Activated CD8-positive, alpha-beta memory T cell treated with anti-CD3 and anti-CD28 coated beads for 24 hours (primary cell): ENCODE measurements at regions not wholly inside any gene's neighbourhood (a gene's known extent, or its start where the extent isn't known, plus 50 kb on each side); places are given as distances from the start of the nearest gene placed in this dataset.
"Not testable (repeated sequence)": the region's sequence is repeated elsewhere in the genome, so short reads cannot be mapped to it uniquely, and the experiment has no call there.

ENCODE experiments used
- DNase-seq: peaks from one replicate; pipeline ENCODE4 v3.0.0-alpha.2; 2020

GRCh38 chr11:71383461-71383860 is 64.7 kb downstream of the DHCR7 start:
- no peak for DNase-seq

GRCh38 chr11:71381781-71382505 is 66.2 kb downstream of the DHCR7 start:
- no peak for DNase-seq

DNA sequence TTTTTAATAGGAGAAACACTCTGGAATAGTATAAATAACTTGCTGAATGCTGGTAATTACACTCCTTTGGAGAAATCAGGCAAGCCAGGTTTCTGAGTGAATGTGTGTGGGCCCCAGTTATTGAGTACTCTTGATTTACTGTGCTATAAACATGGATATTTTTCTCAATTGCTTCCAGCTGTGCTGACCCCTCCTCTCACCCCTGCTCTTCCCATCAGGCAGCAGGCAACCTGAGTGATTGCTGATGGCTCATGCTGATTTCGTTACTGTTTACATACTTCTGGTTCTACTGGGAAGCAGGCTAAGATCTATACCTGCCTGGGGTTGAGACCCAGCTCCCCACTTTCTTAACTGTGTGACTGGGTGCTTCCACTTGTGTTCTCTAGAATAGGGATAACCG is 68.5 kb downstream of the DHCR7 start:
- no peak for DNase-seq

DNA sequence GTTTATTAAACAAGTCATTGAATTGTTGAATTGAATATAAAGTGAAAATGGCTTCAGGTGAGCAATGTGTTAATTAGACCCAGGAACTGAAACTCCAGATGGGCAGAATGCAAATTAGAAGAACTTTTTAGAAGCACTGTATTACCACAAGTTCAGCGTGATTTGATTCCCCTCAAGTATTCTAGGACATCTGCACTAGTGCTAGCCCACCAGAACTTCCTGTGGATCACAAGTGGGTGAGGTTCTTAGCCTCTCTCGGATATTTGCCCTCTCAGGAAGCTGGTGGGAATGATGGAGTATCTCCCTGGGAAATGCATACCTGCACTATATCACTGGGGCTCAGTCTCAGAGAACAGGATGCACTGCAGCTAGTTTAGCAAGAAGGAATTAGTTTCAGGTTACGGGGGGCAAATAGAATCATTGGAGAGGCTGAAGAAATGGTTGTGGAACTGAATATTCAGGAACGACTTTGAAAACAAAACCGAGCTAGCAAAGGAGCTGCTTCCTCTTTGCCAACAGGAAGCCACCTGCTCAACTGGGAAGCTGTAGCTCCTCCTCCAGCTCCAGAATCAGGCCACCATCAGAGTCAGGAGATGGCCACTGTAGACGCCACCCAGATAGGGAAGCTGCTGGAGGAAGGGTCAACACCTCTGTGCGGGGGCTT is 74.3 kb downstream of the DHCR7 start:
- DNase-seq = no peak

DNA sequence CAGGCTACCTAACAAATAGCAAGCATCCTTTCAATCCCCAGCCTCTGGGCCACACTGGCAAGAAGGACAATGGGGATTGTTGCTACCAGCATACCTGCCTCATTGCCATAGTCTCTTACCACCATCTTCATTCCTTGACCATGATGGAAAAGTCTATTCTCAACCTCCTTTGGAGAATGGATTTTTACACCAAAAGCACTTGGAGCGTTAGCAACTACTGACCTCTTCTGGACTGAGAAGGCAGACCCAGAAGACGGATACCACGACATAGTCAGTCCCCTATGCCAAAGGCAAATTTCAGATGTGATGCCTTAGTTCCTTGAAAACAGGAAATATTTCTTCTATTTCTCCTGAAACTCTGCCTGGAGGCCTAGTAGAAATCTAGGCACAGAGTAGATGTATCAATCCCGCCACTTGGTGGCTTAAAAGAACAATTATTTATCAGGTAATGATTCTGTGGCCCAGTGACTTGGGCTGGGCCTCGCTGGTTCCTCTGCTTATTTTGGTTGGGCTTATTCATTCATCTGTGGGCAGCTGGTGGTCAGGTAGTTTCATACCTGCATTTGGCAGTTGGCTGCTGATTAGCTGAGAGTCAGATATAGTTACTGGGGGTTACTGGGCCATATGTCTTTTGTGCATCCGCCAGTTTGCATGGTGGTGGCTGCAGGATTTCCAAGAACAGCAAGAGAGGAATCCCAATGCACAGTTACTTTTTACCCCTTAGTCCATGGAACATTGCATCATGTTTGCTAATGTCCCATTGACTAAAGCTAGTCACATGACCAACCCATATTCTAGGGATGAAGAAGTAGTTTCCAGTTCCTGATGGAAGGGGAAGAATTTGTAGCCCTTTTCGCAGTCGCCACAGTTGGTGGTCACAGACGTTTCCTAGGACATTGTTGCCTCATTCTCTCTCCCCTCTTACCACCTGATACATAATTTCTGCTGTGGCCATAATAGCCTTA is 75.2 kb downstream of the DHCR7 start:
- DNase-seq = no peak

DNA sequence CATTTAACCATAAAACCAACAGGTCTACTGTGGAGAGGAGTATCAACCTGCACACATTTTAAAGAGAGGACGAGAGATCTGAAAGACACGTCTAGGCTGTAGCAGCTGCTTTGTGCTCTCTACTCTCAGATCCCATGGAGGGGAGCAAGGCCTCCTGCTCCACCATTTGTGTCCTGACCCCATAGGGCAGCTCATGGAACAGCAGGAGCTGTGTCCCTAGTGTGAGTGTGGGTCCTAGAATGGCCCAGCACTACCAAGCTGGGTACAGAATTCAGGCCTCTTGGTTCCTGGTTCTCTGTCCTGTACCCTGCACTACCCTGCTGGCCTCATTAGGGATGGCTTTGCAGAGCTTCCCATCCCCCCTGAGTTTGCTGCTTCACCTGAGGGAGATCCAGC is 76.5 kb downstream of the DHCR7 start:
- no peak for DNase-seq

DNA sequence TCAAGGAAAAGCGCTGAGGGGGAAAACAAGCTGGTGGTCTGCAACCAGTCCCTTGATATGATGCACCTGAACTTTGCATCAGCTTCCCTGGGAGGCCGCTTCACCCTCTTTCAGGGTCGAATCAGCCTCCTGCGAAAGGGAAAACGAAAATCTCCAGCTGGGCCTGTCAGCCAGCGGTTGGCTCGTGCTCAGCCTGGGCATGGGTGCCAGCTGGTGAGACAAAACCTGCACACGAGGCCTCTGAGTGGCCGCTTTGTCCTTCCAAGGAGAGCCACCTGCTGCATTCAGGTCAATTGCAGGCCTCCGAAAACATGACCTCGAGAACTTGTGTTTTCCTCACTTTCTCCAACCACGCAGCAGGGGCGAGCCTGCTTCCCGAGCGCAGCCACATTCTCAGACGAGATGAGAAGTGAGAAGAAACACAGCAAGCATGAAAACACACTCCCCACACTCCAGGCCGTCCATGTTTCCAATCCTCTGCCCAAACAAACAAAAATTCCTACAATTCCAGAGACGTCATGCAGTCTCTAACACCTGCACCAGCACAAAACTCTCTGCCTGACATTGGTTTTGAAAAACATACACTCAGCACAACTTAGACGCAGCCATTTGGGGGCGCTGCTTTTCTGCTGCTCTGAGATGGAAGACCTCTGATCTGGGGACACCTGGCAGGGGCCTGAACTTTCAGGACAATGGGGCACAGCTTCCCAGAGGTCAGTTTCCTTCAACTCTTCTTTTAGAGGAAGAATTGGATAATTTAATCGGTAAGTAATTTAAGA is 77.1 kb downstream of the DHCR7 start:
- DNase-seq = no peak

DNA sequence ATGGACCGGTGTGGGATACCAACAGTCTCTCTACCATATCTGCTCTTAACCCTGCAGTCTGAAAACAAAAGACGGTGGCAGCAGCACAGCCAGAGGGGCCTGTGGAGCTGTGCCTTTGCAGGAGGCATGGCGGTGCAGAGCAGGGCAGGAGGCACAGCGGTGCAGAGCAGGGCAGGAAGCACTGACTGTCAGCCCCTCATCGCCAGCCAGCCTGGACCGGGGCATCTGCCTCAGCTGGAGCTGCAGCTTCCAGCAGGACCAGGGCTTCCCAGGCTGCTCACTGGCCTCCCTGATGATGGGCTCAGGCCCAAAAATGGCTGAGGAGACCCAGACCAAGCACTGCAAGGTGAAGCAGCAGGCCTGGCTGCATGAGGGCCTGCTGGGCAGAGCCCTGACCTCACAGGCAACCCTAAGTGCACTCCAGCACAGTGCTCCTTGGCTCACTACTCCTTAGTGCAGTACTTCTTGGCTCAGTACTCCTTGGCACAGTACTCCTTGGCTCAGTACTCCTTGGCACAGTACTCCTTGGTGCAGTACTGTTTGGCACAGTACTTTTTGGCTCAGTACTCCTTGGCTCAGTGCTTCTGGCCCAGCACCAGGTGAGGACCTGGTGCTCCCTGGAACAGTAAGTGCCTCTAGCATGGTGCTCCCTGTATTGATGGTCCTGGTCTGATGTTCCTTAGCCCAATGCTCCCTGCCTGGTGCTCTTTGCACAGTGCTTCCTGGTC is 78.0 kb downstream of the DHCR7 start:
- no peak for DNase-seq

- no peak for DNase-seq
These were observed 78.8 kb downstream of the DHCR7 start for GRCh38 chr11:71369411-71369810.

DNA sequence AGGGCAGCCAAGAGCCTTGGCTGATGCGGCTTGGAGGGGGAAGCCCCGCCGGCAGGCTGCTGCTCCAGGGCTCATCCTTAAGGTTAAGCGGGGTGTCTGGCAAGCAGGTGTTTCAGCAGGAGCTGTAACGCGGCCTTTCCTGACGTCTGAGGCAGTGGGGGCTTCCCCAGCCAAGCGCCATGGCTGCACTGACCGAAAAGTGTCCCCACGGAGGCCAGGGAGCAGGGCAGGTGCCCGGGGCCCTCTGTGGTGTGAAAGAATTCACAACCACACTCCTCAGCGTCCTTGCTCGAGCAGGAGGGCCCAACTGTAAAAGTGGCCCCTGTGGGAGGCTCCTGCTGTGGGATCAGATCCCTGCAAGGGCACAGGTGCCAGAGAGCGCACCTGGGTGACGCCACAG is 79.2 kb downstream of the DHCR7 start:
- no peak for DNase-seq

GRCh38 chr11:71367756-71368155 is 80.4 kb downstream of the DHCR7 start:
- no peak for DNase-seq

GRCh38 chr11:71367276-71367675 is 80.9 kb downstream of the DHCR7 start:
- not testable (repeated sequence) for DNase-seq

- DNase-seq = no peak
These were observed 82.1 kb downstream of the DHCR7 start for GRCh38 chr11:71366076-71366475.

DNA sequence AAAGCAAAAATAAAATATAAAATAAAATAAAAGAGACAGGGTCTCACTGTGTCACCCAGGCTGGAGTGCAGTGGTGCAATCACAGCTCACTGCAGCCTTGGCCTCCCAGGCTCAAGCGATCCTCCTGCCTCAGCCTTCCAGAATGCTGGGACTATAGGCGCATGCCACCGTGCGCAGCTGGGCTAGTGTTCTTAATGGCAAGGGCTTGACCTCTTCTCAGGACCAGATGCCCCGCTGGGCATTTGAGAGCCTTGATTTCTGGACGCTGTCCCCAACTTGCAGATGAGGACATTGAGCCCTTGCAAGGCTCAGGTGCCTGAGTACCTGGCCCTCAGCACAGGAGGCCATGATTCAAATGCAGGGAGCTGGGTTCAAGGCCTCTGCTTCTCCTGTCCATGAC is 82.6 kb downstream of the DHCR7 start:
- DNase-seq = no peak

DNA sequence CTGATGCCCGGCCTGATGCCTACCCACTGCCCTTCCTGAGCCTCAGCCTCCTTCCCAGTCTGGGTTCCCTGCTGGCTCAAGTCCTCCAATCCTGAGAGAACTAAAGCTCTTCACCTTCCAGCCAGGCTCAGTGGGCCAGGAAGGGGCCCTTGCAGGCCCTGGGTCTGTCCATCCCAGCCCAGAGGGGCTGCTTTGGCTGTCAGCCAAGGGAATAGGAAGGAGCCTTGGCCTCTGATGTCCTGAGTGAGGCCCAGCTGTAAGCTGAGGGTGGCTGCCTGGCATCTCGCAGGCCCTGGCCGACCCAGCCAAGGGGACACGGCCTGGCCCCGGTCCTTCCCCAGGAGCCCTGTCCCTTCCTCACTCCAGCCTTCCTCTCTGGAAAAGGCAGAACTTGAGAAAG is 83.4 kb downstream of the DHCR7 start:
- no peak for DNase-seq

DNA sequence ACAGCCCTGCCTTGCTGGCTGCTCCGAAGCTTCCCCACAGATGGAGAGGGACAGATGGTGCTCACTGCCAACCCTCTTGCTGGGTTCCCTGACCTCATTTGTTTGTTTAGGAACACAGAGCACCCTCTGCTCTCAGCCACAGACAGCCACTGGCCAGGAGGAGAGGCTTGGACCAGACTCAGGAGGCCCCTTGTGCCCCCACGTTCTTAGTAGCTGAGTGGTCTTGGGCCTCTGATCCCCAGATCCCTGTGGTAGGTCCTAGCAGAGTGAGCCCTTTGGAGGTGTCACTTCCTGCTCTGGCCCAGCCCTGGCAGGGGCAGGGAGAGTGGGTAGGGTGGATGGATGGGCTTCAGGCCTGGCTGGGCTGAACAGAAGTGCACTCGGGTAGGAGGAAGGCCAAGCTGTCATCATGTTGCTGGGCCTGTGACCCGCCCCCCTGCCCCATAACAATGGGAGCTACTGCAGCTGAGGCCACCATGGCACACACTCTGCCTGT is 84.0 kb downstream of the DHCR7 start:
- DNase-seq = no peak

GRCh38 chr11:71363721-71364120 is 84.5 kb downstream of the DHCR7 start:
- no peak for DNase-seq

DNA sequence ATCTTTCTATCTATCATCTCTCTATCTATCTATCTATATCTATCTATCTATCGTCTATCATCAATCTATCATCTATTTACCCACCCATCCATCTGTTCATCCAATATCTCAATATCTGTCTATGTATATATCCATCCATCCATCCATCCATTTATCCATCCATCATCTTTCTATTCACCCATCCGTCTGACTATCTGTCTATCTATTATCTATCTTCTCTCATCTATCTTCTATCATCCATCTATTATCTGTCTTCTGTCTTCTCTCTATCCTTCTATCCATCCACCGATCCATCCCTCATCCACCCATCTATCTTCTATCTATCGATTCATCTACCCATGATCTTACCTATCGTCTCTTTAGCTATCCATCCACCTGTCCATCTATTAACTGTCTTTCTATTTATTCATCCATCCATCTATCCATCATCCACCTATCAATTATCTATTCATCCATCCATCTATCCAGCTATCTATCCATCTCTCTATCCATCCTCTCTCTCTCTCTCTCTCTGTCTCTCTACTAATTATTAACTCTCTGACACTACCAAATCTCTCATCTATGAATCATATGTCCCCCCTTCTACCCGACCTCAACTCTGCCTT is 89.1 kb downstream of the DHCR7 start:
- no peak for DNase-seq

DNA sequence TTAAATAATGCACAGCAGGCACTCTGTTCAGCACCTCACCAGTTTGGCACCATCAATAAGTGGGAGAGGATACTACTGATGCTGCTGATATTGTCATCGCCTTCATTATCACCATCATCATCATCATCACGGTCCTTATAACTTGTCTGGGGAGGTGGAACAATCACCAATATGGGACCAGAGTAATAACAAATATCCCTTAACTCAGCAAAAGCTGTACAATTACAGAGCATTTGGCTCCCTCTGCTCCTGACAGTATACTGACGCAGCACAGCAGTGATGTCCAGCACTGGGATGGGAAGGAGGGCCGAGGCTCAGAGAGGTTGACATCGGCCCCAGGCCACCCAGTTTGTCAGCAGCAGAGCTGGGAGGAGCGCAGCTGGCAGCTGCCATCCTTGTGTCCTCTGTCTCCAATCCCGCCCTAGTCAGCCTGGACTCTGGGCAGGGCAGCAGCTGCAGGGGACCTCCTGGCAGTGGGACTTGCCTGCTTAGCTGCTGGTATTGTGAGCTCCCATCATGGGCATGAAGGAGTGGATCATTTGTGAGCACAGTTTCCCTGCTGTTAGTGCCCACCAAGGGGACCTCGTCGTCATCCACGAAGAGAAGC is 90.0 kb downstream of the DHCR7 start:
- no peak for DNase-seq

DNA sequence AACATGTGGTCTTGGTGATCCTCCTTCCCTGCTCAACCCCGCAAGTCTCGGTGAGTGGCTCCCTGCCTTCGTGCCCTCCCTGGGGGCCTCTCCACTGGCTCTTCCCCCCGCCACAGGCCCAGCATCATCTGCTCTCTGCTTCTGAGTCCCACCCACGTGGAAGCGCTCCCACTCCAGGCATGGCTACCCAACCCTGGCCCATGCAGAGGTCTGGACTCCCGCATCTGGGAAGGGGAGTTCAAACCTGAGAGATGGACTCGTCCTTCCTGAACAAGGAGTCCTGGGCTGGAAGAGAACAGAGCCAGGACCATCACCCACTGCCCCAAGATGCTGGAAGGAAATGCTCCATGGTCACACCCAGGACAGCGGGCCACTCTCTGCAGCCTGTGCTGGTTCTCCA is 90.8 kb downstream of the DHCR7 start:
- DNase-seq = no peak

GRCh38 chr11:71356904-71357303 is 91.3 kb downstream of the DHCR7 start:
- no peak for DNase-seq
